ENCODE measurements at regions not wholly inside any gene's neighbourhood (a gene's known extent, or its start where the extent isn't known, plus 50 kb on each side); places are given as distances from the start of the nearest gene placed in this dataset.

GRCh38 chr11:26065944-26066343 is 266.0 kb upstream of the ANO3 start:
- no peak for DNase-seq (ENCODE audit: low read depth)
- H3K4me3 ChIP-seq (ENCODE audit: low read depth, low read length) = no peak overlapping the region
- TF ChIP-seq CTCF (IDR thresholded peaks at IDR 0.05; ENCODE audit: insufficient read depth, low read depth, low read length, missing control alignments) = no peak

DNA sequence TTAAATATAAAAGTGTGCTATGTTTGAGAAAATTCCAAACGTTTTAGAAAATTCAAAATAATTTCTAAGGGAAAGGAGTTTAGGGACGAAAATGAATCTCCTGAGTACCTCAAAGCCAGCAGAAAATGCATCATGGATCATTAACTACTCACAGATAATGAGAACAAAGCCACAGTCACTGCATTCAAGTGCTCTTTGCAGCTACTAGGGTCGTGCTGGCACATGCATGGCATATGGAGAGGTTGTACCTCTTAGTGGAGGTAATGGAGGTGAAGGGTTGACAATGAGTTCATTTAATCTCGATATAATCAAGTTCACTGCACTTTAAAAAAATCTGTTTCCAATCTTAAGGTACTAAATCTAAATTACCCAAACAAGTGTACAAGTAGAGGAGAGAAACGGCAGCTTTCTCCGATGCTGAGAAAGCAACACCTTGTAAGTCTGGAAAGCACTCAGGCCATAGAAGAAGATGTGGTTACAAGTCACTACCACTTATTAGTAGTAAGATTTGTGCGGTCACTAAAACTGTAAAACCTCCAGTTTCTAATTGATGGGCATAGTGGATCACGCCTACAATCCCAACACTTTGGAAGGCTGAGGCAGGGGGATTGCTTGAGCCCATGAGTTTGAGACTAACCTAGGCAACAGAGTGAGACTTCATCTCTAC is 261.1 kb upstream of the ANO3 start:
- H3K4me3 ChIP-seq (ENCODE audit: low read depth, low read length) = no peak overlapping the region
- no peak for DNase-seq (ENCODE audit: low read depth)
- TF ChIP-seq CTCF (IDR thresholded peaks at IDR 0.05; ENCODE audit: insufficient read depth, low read depth, low read length, missing control alignments) = no peak

DNA sequence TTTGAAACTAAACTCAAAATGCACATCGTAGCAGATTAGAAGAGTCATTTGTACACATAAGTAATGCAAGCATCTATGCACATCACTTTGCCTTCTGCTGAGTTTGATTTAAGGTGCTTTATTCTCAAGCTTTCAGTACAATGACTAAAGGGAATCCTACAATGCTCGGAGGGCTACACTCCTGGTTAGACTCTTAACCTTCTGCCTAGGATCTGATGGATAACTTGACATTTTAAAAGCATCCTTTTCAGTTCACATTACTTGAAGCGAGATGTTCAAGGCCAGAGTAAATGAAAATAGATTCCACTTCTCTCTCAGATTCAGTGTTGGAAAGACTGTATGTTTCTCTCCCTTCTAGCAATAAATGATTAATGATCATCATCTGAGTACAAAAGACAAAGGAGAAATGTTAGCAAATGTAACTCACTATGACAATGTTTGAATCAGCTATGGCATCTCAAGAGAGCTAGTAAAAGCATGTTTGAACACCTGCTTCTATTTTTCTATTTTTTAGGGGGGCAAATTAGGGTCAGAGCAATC is 259.2 kb upstream of the ANO3 start:
- DNase-seq (ENCODE audit: low read depth) = no peak
- no peak overlapping the region for H3K4me3 ChIP-seq (ENCODE audit: low read depth, low read length)
- TF ChIP-seq CTCF (IDR thresholded peaks at IDR 0.05; ENCODE audit: insufficient read depth, low read depth, low read length, missing control alignments) = no peak

- TF ChIP-seq CTCF (IDR thresholded peaks at IDR 0.05; ENCODE audit: insufficient read depth, low read depth, low read length, missing control alignments) = no peak
- no peak overlapping the region for H3K4me3 ChIP-seq (ENCODE audit: low read depth, low read length)
- no peak for DNase-seq (ENCODE audit: low read depth)
Observed at GRCh38 chr11:26073646-26074045, 258.3 kb upstream of the ANO3 start.

DNA sequence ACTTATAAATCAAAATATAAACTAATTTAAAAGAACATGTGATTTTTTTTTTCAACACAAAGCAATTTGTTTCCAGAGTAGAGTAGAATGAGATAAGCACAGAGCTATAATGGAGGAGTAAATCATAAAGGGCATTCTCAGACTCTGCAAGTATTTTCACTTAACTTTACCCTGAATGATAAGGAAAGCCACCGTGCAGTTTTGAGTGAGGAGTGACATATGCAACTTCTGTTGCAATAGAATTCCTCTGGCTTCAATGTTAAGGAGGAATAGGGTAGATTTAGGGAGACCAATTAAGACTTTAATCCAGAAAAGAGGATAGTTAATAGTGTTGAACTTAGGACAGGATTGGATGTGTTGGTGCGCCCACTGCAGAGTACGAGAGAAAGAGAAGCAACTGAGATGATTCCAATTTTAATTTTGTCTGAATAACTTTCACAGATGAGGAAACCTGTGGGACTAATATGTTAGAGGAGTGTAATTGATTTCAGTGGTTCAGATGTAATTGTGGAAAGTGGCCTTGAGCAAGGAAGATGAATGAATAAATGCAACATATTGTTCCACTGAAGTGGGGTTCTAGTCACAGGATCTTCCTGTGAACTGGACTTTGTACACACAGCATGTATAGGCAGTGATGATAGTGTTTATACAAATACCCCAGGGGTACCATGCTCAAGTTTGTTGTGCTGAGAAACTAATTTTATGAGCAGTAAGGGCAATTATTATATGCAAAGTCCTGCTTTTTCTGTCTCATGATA is 255.5 kb upstream of the ANO3 start:
- no peak for DNase-seq (ENCODE audit: low read depth)
- TF ChIP-seq CTCF (IDR thresholded peaks at IDR 0.05; ENCODE audit: insufficient read depth, low read depth, low read length, missing control alignments) = no peak
- no peak overlapping the region for H3K4me3 ChIP-seq (ENCODE audit: low read depth, low read length)

DNA sequence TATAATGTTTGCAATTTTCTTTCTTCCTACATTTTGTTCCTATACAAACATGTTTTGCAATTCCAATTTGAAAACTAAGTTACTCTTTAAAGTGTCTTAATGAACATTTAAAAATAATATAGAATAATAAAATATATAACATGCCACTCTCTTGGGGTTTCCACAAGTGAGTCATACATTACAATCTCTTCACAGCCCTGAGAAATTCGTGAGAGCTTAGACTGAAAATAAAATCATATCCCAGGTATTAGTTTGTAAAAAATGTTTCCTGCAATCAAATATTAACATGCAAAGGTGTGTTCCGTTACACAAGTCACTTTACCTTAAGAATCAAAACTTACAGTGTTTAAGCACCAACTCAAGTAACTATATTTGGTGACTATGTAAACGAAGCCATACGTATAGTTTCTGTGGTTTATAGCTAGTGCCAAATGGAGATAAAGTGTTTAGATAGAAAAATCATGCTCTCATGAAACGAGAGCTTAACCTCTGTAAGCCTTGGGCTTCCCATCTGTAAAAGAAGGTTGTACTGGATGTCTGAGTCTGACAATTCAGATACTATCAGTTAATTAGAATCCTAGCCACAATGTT is 253.6 kb upstream of the ANO3 start:
- DNase-seq (ENCODE audit: low read depth) = no peak
- no peak for TF ChIP-seq CTCF (IDR thresholded peaks at IDR 0.05; ENCODE audit: insufficient read depth, low read depth, low read length, missing control alignments)
- H3K4me3 ChIP-seq (ENCODE audit: low read depth, low read length) = no peak overlapping the region

Data from GM12865 (cell line).